K562 (cell line): ENCODE measurements at regions not wholly inside any gene's neighbourhood (a gene's known extent, or its start where the extent isn't known, plus 50 kb on each side); places are given as distances from the start of the nearest gene placed in this dataset.

Experiments
- ARID3A ChIP-seq: IDR thresholded peaks from 2 replicates; pipeline ENCODE4 v1.6.1; 2012; ENCODE audit warnings: low read depth, low read length, improper control_type of control experiment, borderline replicate concordance
- CSDE1 ChIP-seq, 2 experiments: fragments of 450-650 bp; IDR thresholded peaks; 2 replicates each; pipeline ENCODE4 v1.6.1; 2016; ENCODE audit warnings: mild to moderate bottlenecking in 1 of 2
- EP300 ChIP-seq: IDR thresholded peaks from 2 replicates; pipeline ENCODE4 v1.6.1; 2012; ENCODE audit warnings: low read length, improper control_type of control experiment
- ESRRA ChIP-seq: fragments of 450-650 bp; IDR thresholded peaks from 2 replicates; pipeline ENCODE4 v1.6.1; 2014; ENCODE audit warnings: low read depth, mild to moderate bottlenecking, moderate library complexity, borderline replicate concordance
- GTF2A2 ChIP-seq: IDR thresholded peaks from 2 replicates; pipeline ENCODE4 v1.6.1; 2016; ENCODE audit warnings: mild to moderate bottlenecking, missing genetic modification characterization, missing compliant biosample characterization
- MCM2 ChIP-seq: fragments of 450-650 bp; IDR thresholded peaks from 2 replicates; pipeline ENCODE4 v1.6.1; 2017; ENCODE audit warnings: low read depth, mild to moderate bottlenecking
- STAT6 ChIP-seq: sonication (generic); formaldehyde crosslinking; IDR thresholded peaks from 2 replicates; pipeline ENCODE4 v1.8.1; 2023; ENCODE audit warnings: mild to moderate bottlenecking, missing genetic modification reagents
- ZNF583 ChIP-seq: fragments of 250-450 bp; sonication (Bioruptor Pico); IDR thresholded peaks from 2 replicates; pipeline ENCODE4 v1.4.0; 2020

- TF ChIP-seq STAT6 (CRISPR knock-in tag) (no peak), ARID3A (no peak), GTF2A2 (tag) (no peak), ESRRA (no peak), CSDE1 (IDR thresholded peaks at IDR 0.05) (no peak), MCM2 (no peak), EP300 (no peak), ZNF583 (CRISPR knock-in tag) (no peak)
Observed at GRCh38 chr5:57348376-57349140, 134.1 kb downstream of the ACTBL2 start (continued).
